Tibial nerve (tissue), 4 donors: ENCODE measurements at regions not wholly inside any gene's neighbourhood (a gene's known extent, or its start where the extent isn't known, plus 50 kb on each side); places are given as distances from the start of the nearest gene placed in this dataset.

Experiments used
- DNase-seq, 2 donors: peaks; one replicate each; pipeline ENCODE4 v3.0.0-alpha.2; 2019; ENCODE audit warnings: low spot score in 2 of 2
- H3K27ac ChIP-seq, 4 donors: fragments of 200-600 bp; sonication (generic) in 3 of 4; one replicate each; pipeline ENCODE4 v1.5.1; 2017 to 2019; ENCODE audit warnings: mild to moderate bottlenecking in 1 of 4
- H3K27me3 ChIP-seq, 2 donors: fragments of 200-600 bp; sonication (generic) in 1 of 2; one replicate each; pipeline versions ENCODE4 v1.5.1 to v1.6.0; 2017 to 2019
- H3K36me3 ChIP-seq, 3 donors: fragments of 200-600 bp; sonication (generic); one replicate each; pipeline ENCODE4 v1.5.1; 2018 to 2019
- H3K4me1 ChIP-seq, 4 donors: fragments of 200-600 bp; sonication (generic) in 3 of 4; one replicate each; pipeline ENCODE4 v1.5.1; 2017 to 2019
- H3K4me3 ChIP-seq, 4 donors: fragments of 200-600 bp; sonication (generic) in 3 of 4; one replicate each; pipeline ENCODE4 v1.5.1; 2017 to 2019; ENCODE audit warnings: mild to moderate bottlenecking in 1 of 4, moderate library complexity in 1 of 4
- H3K9me3 ChIP-seq, 4 donors: fragments of 200-600 bp; sonication (generic) in 3 of 4; one replicate each; pipeline ENCODE4 v1.5.1; 2017 to 2019
- EP300 ChIP-seq, 2 donors: sonication (generic); formaldehyde crosslinking; IDR thresholded peaks; one replicate each; pipeline ENCODE4 v1.6.1; 2017; ENCODE audit warnings: antibody characterized with exemption in 2 of 2, mild to moderate bottlenecking in 1 of 2
- POLR2A ChIP-seq, 2 donors: fragments of 450-650 bp; IDR thresholded peaks; one replicate each; pipeline ENCODE4 v1.6.1; 2017; ENCODE audit warnings: antibody characterized with exemption in 2 of 2, mild to moderate bottlenecking in 2 of 2, moderate library complexity in 2 of 2
- WGBS, 2 donors: methylation state at CpG; one replicate each; pipeline ENCODE4 v1.1.5; 2018; 5-methylcytosine and 5-hydroxymethylcytosine counted together
- TF ChIP-seq, protein P1 (sequence below), 5 experiments: fragments of 200-600 bp in 3 of 5; fragments of 450-650 bp in 2 of 5; sonication (generic) in 3 of 5; IDR thresholded peaks; one replicate each; pipeline ENCODE4 v1.5.1; 2016 to 2019; ENCODE audit warnings: antibody characterized with exemption in 5 of 5, mild to moderate bottlenecking in 3 of 5, moderate library complexity in 2 of 5

DNA sequence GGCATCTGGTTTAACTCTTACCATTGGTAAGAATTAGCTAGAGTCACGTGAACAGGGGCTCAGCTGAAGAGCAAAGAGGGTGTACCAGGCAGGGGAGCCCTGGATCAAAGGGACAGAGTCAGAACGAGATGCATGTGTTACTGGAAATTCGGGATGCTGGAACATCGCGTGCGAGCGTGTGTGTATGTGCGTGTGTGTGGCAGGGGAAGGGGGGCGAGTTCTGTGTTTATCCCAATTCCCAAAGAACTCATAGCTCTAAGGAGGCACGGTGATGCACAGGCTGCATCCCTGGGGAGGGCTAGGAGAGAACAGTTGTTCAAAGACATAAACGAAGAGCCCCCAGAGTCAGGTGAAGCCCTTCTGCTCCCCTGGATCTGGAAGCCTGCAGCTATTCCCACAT, 353.3 kb downstream of the GADD45G start:
- no peaks in the 10 kb centered on the region for H3K9me3 ChIP-seq
- TF ChIP-seq, protein P1, sequence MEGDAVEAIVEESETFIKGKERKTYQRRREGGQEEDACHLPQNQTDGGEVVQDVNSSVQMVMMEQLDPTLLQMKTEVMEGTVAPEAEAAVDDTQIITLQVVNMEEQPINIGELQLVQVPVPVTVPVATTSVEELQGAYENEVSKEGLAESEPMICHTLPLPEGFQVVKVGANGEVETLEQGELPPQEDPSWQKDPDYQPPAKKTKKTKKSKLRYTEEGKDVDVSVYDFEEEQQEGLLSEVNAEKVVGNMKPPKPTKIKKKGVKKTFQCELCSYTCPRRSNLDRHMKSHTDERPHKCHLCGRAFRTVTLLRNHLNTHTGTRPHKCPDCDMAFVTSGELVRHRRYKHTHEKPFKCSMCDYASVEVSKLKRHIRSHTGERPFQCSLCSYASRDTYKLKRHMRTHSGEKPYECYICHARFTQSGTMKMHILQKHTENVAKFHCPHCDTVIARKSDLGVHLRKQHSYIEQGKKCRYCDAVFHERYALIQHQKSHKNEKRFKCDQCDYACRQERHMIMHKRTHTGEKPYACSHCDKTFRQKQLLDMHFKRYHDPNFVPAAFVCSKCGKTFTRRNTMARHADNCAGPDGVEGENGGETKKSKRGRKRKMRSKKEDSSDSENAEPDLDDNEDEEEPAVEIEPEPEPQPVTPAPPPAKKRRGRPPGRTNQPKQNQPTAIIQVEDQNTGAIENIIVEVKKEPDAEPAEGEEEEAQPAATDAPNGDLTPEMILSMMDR (IDR thresholded peaks at IDR 0.05): no peak
- TF ChIP-seq POLR2A (IDR thresholded peaks at IDR 0.05): no peak
- no peak for TF ChIP-seq EP300 (IDR thresholded peaks at IDR 0.05)
- 79 to 83% methylated on average over 11 of the region's 11 CpGs for WGBS, 2 donors
- peaks cover 0 to 14% (median 9%) of the 10 kb centered on the region in 4 donors for H3K4me1 ChIP-seq
- no peak overlapping the region for H3K4me3 ChIP-seq
- H3K36me3 ChIP-seq: no peaks in the 10 kb centered on the region
- H3K27me3 ChIP-seq: no peaks in the 10 kb centered on the region
- no peak for DNase-seq
- no peak overlapping the region for H3K27ac ChIP-seq

DNA sequence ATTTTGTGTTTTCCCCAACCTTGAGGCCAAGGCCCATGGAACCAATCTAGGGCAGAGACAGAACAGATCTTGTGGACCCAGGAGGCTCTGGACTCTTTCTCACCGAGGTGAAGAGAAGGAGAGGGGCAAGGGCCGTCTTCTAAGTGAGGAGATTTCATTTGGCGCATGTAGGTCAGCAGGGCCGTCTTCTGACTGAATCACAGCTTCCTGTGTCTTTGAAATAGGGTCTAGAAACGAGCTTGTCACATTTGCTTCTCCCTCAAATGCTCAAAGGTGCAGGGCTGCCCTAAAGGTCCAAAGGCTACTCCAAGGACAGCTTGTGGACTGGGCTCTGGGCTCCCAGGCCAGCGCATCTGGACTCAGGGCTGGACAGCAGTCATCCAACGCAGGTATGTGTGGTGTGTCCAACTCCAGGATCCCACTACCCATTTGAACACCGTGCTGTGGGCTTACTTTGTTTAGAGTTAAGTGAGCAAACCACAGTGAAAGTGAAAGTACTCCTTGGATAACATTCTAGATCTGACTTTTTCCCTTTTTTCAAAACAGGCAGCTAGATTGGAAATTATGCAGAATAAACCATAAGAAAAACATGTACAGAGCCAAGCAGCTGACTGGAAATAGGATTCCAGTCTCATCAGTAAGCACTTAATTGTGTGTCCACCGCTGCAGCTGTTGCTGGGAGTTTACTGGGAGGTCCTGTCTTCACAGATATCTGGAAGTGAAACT, 357.0 kb downstream of the GADD45G start:
- TF ChIP-seq POLR2A (IDR thresholded peaks at IDR 0.05) (no peak), EP300 (IDR thresholded peaks at IDR 0.05) (no peak)
- TF ChIP-seq, protein P1 (IDR thresholded peaks at IDR 0.05): no peak
- whole genome bisulfite sequencing, 2 donors: 63 to 66% methylated on average over 9 of the region's 9 CpGs
- peaks cover 0 to 14% (median 9%) of the 10 kb centered on the region in 4 donors for H3K4me1 ChIP-seq
- H3K9me3 ChIP-seq: no peaks in the 10 kb centered on the region
- H3K27ac ChIP-seq: peak overlapping the region in 2 of 4 donors; percentile 49 to 53
- DNase-seq: no peak
- H3K4me3 ChIP-seq: peak overlapping the region in 3 of 4 donors; percentile 7 to 15 (median 12)
- no peaks in the 10 kb centered on the region for H3K27me3 ChIP-seq
- H3K36me3 ChIP-seq: no peaks in the 10 kb centered on the region

DNA sequence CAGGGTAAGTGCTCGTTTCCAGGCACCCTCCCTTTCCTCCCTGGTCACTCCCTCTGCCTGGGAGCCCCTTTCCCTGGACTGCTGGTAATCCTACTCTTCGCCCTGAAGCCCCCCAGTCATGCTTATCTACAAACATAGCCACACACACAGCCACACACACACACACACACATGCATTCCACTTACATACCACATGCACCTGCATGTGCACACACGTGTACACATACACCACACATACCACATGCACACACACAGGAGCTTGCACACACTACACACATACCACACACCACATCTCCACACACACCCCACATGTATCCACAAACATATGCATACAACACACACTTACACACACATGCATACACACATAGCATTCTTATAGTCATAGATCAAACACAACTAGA, 358.5 kb downstream of the GADD45G start:
- no peak overlapping the region for H3K4me3 ChIP-seq
- peaks cover 0 to 14% (median 9%) of the 10 kb centered on the region in 4 donors for H3K4me1 ChIP-seq
- TF ChIP-seq EP300 (IDR thresholded peaks at IDR 0.05): no peak
- TF ChIP-seq, protein P1 (IDR thresholded peaks at IDR 0.05): no peak
- no peak for TF ChIP-seq POLR2A (IDR thresholded peaks at IDR 0.05)
- H3K9me3 ChIP-seq: no peaks in the 10 kb centered on the region
- no peak overlapping the region for H3K27ac ChIP-seq
- WGBS, 2 donors: 69% methylated on average over 3 of the region's 3 CpGs
- DNase-seq: no peak
- no peaks in the 10 kb centered on the region for H3K36me3 ChIP-seq
- H3K27me3 ChIP-seq: no peaks in the 10 kb centered on the region

DNA sequence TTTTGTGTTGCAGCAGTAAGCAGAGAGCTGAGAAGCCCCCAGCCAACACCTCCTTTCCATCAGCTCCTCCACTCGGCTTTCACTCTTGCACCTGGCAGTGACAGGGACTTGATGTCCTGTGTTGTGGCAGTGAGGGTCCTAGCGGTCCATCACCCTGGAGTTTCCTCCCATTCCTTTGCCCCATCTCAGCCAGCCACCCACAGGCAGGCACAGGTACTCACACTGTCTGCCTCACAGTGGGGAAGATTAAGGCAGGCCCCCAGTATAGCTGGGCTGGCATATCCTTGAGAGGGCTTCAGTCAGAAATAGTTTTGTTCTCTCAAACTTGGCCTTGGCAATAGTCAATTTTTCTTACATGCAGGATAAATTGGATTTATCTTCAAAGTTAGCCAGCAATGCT, 362.7 kb downstream of the GADD45G start:
- no peaks in the 10 kb centered on the region for H3K36me3 ChIP-seq
- TF ChIP-seq POLR2A (IDR thresholded peaks at IDR 0.05): no peak
- no peak for TF ChIP-seq EP300 (IDR thresholded peaks at IDR 0.05)
- TF ChIP-seq, protein P1 (IDR thresholded peaks at IDR 0.05): no peak
- H3K4me3 ChIP-seq: no peak overlapping the region
- H3K27ac ChIP-seq: no peak overlapping the region
- H3K4me1 ChIP-seq: peaks cover 0 to 2% (median 1%) of the 10 kb centered on the region in 4 donors
- WGBS, 2 donors: 58 to 78% methylated on average over 2 of the region's 2 CpGs
- H3K27me3 ChIP-seq: no peaks in the 10 kb centered on the region
- no peak for DNase-seq
- no peaks in the 10 kb centered on the region for H3K9me3 ChIP-seq

DNA sequence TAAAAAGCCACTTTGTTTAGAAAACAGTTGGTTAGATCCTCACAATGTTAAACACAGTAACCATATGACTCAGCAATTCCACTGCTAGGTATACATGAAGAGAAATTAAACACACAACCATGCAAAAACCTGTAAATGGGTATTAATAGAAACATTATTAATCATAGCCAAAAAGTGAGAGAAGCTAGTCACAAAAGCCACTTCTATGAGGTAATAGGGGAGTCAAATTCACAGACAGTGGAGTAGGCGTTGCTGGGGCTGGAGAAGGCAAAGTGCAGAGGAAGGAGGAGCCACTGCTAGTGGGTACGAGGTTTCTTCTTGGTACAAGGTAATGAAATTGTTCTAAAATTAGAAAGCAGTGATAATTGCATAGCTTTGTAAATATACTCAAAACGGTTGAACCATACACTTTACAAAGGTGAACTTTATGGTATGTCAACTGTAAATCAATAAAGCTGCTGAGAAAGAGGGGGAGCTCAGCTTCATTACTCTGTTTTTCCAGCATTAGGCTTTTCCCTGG, 364.4 kb downstream of the GADD45G start:
- H3K27me3 ChIP-seq: no peaks in the 10 kb centered on the region
- H3K36me3 ChIP-seq: no peaks in the 10 kb centered on the region
- no peaks in the 10 kb centered on the region for H3K9me3 ChIP-seq
- WGBS, 2 donors: 28 to 33% methylated on average over 3 of the region's 3 CpGs
- H3K4me1 ChIP-seq: no peaks in the 10 kb centered on the region
- TF ChIP-seq EP300 (IDR thresholded peaks at IDR 0.05) (no peak), POLR2A (IDR thresholded peaks at IDR 0.05) (no peak)
- TF ChIP-seq, protein P1 (IDR thresholded peaks at IDR 0.05): no peak
- DNase-seq: no peak
- H3K4me3 ChIP-seq: no peak overlapping the region
- no peak overlapping the region for H3K27ac ChIP-seq
